H1 (cell line): ENCODE measurements at regions not wholly inside any gene's neighbourhood (a gene's known extent, or its start where the extent isn't known, plus 50 kb on each side); places are given as distances from the start of the nearest gene placed in this dataset.

Experiments used
- CTCF ChIA-PET: fragments of 300-600 bp; sonication (Branson Sonifier 250); formaldehyde crosslinking; loops from one replicate; lab custom pipeline; 2021; ENCODE audit not compliant: partially characterized antibody; lab: Charles Lee
- POLR2A ChIA-PET: fragments of 300-600 bp; sonication (Branson Sonifier 250); formaldehyde crosslinking; loops from one replicate; lab custom pipeline; 2021; ENCODE audit warnings: inconsistent platforms; ENCODE audit not compliant: partially characterized antibody; lab: Charles Lee
- DNase-seq, 2 experiments: peaks; one replicate each; pipeline versions ENCODE4 v3.0.0 to v3.0.0-alpha.2; 2010 to 2022; ENCODE audit warnings: low spot score in 2 of 2, low read depth in 1 of 2, mixed read lengths in 1 of 2
- FAIRE-seq: peaks from 2 replicates; lab custom pipeline; 2011; peaks lifted over from hg19 to GRCh38; lab: Jason Lieb, UNC
- H2AFZ ChIP-seq: 2 replicates; pipeline ENCODE4 v1.8.1; 2012; ENCODE audit warnings: low read length, inconsistent platforms
- H2AK5ac ChIP-seq: 2 replicates; pipeline ENCODE4 v1.6.1; 2013; ENCODE audit warnings: low read depth, low read length
- H2BK120ac ChIP-seq: replicated peaks from 2 replicates; pipeline ENCODE3; 2013; ENCODE audit warnings: low read depth, low read length, inconsistent platforms
- H2BK12ac ChIP-seq: 2 replicates; pipeline ENCODE4 v1.6.1; 2013; ENCODE audit warnings: low read depth, low read length
- H2BK15ac ChIP-seq: 2 replicates; pipeline ENCODE4 v1.6.1; 2013; ENCODE audit warnings: low read length
- H2BK20ac ChIP-seq: 2 replicates; pipeline ENCODE4 v1.6.1; 2013; ENCODE audit warnings: low read length
- H2BK5ac ChIP-seq: 2 replicates; pipeline ENCODE4 v1.6.1; 2013; ENCODE audit warnings: low read depth, low read length
- H3K14ac ChIP-seq: 2 replicates; pipeline ENCODE4 v1.6.1; 2013; ENCODE audit warnings: inconsistent platforms; ENCODE audit not compliant: insufficient read length
- H3K18ac ChIP-seq: 2 replicates; pipeline ENCODE4 v1.6.1; 2013; ENCODE audit warnings: low read length; ENCODE audit errors: extremely low read depth
- H3K23ac ChIP-seq: 2 replicates; pipeline ENCODE4 v1.6.1; 2013; ENCODE audit warnings: inconsistent platforms; ENCODE audit not compliant: insufficient read length
- H3K23me2 ChIP-seq: 2 replicates; pipeline ENCODE4 v1.6.1; 2013; ENCODE audit warnings: low read depth, low read length
- H3K27ac ChIP-seq: 2 replicates; pipeline ENCODE4 v1.6.1; 2011; ENCODE audit warnings: low read depth, low read length, inconsistent platforms
- H3K27me3 ChIP-seq, 4 experiments: replicated peaks in 1 of 4; 1 replicate in 1 of 4; 2 replicates in 3 of 4; pipeline versions ENCODE4 v1.6.1 to v1.8.1; 2011 to 2013; ENCODE audit warnings: low read length in 3 of 4, mild to moderate bottlenecking in 3 of 4, inconsistent platforms in 2 of 4, mixed read lengths in 2 of 4, moderate library complexity in 1 of 4; ENCODE audit not compliant: control insufficient read depth in 3 of 4, insufficient read depth in 3 of 4; ENCODE audit errors: extremely low read depth in 1 of 4
- H3K36me3 ChIP-seq, 4 experiments: 2 replicates each; pipeline versions ENCODE4 v1.6.1 to v1.8.1; 2011 to 2013; ENCODE audit warnings: mild to moderate bottlenecking in 4 of 4, low read length in 3 of 4, moderate library complexity in 2 of 4, control low read depth in 1 of 4, inconsistent platforms in 1 of 4; ENCODE audit not compliant: insufficient read depth in 4 of 4, control insufficient read depth in 2 of 4
- H3K4ac ChIP-seq: replicated peaks from 2 replicates; pipeline ENCODE3; 2013; ENCODE audit warnings: low read length, low read depth, mixed read lengths, inconsistent platforms; ENCODE audit not compliant: insufficient read length
- H3K4me1 ChIP-seq, 4 experiments: replicated peaks in 1 of 4; 1 replicate in 1 of 4; 2 replicates in 3 of 4; pipeline versions ENCODE4 v1.6.1 to v1.8.1; 2011 to 2013; ENCODE audit warnings: low read length in 3 of 4, inconsistent platforms in 2 of 4, mixed read lengths in 1 of 4; ENCODE audit not compliant: insufficient read depth in 4 of 4, control insufficient read depth in 3 of 4
- H3K4me2 ChIP-seq, 2 experiments: 2 replicates each; pipeline versions ENCODE4 v1.6.1 to v1.8.1; 2011 to 2013; ENCODE audit warnings: low read depth in 2 of 2, low read length in 2 of 2, control low read depth in 1 of 2, inconsistent platforms in 1 of 2, mild to moderate bottlenecking in 1 of 2; ENCODE audit not compliant: insufficient read depth in 1 of 2
- H3K4me3 ChIP-seq, 4 experiments: fragments of 200-600, 300-600 bp in 1 of 4; sonication (generic), shearing (Covaris generic), sonication (Bioruptor Twin) in 1 of 4; 2 replicates each; pipeline versions ENCODE4 v1.5.1 to v1.8.1; 2011 to 2016; ENCODE audit warnings: low read length in 4 of 4, low read depth in 3 of 4, control low read depth in 2 of 4, inconsistent platforms in 2 of 4, mild to moderate bottlenecking in 2 of 4, mixed read lengths in 1 of 4, moderate library complexity in 1 of 4; ENCODE audit not compliant: insufficient read depth in 2 of 4; ENCODE audit errors: extremely low read depth in 1 of 4
- H3K56ac ChIP-seq: replicated peaks from 2 replicates; pipeline ENCODE3; 2013; ENCODE audit warnings: low read depth, mild to moderate bottlenecking, mixed read lengths, low read length, inconsistent platforms; ENCODE audit not compliant: insufficient read length
- H3K79me1 ChIP-seq: 2 replicates; pipeline ENCODE4 v1.6.1; 2013; ENCODE audit warnings: low read depth, low read length, control low read depth
- H3K79me2 ChIP-seq, 2 experiments: 2 replicates each; pipeline versions ENCODE4 v1.6.1 to v1.8.1; 2012 to 2013; ENCODE audit warnings: low read length in 2 of 2, mild to moderate bottlenecking in 2 of 2, inconsistent platforms in 1 of 2; ENCODE audit not compliant: insufficient read depth in 2 of 2, control insufficient read depth in 1 of 2
- H3K9ac ChIP-seq, 4 experiments: replicated peaks in 1 of 4; 1 replicate in 1 of 4; 2 replicates in 3 of 4; pipeline versions ENCODE4 v1.6.1 to v1.8.1; 2011 to 2013; ENCODE audit warnings: low read depth in 3 of 4, low read length in 3 of 4, control low read depth in 2 of 4, mild to moderate bottlenecking in 2 of 4, moderate library complexity in 2 of 4, inconsistent platforms in 1 of 4; ENCODE audit errors: extremely low read depth in 1 of 4
- H3K9me3 ChIP-seq, 2 experiments: 2 replicates each; pipeline versions ENCODE4 v1.6.1 to v1.8.1; 2012 to 2013; ENCODE audit warnings: mild to moderate bottlenecking in 2 of 2, moderate library complexity in 2 of 2, control low read depth in 1 of 2, inconsistent platforms in 1 of 2, low read depth in 1 of 2, low read length in 1 of 2, mixed read lengths in 1 of 2; ENCODE audit not compliant: insufficient read depth in 2 of 2
- H4K20me1 ChIP-seq, 2 experiments: replicated peaks in 1 of 2; 2 replicates each; pipeline versions ENCODE3 to v1.8.1; 2011 to 2013; ENCODE audit warnings: inconsistent platforms in 2 of 2, low read length in 2 of 2, mild to moderate bottlenecking in 1 of 2; ENCODE audit not compliant: insufficient read depth in 2 of 2, control insufficient read depth in 1 of 2
- H4K5ac ChIP-seq: 2 replicates; pipeline ENCODE4 v1.6.1; 2013; ENCODE audit warnings: low read length, low read depth, mixed read lengths, inconsistent platforms; ENCODE audit not compliant: insufficient read length
- H4K8ac ChIP-seq: 2 replicates; pipeline ENCODE4 v1.8.0; 2013; ENCODE audit warnings: mild to moderate bottlenecking, moderate library complexity, low read length, inconsistent platforms; ENCODE audit not compliant: insufficient read depth; ENCODE audit errors: extremely low read depth
- H4K91ac ChIP-seq: replicated peaks from 2 replicates; pipeline ENCODE3; 2013; ENCODE audit warnings: low read length, mixed read lengths, inconsistent platforms; ENCODE audit not compliant: insufficient read length
- CEBPB ChIP-seq: IDR thresholded peaks from 2 replicates; pipeline ENCODE4 v1.6.1; 2012; ENCODE audit warnings: low read depth, low read length
- KDM4A ChIP-seq: IDR thresholded peaks from one replicate; pipeline ENCODE4 v1.7.1; 2012; ENCODE audit warnings: low read depth, mild to moderate bottlenecking, moderate library complexity, low read length, inconsistent platforms; ENCODE audit not compliant: severe bottlenecking
- RAD21 ChIP-seq, 2 experiments: IDR thresholded peaks in 1 of 2; conservative IDR thresholded peaks in 1 of 2; 2 replicates each; pipeline ENCODE4 v1.6.1; 2011; ENCODE audit warnings: low read depth in 2 of 2, low read length in 2 of 2, improper control_type of control experiment in 1 of 2, inconsistent platforms in 1 of 2, mild to moderate bottlenecking in 1 of 2, moderate library complexity in 1 of 2
- TAF1 ChIP-seq: IDR thresholded peaks from 2 replicates; pipeline ENCODE4 v1.6.1; 2011; ENCODE audit warnings: mild to moderate bottlenecking, low read depth, low read length
- YY1 ChIP-seq: IDR thresholded peaks from 2 replicates; pipeline ENCODE4 v1.6.1; 2011; ENCODE audit warnings: low read depth, mild to moderate bottlenecking, low read length
- WGBS, 2 experiments: shearing (Covaris generic) in 1 of 2; methylation state at CpG; one replicate each; pipeline versions ENCODE4 v1.1.6 to v1.1.7; 2013 to 2015; ENCODE audit warnings: low lambda C conversion rate in 2 of 2, mixed read lengths in 2 of 2, inconsistent platforms in 1 of 2, low coverage in 1 of 2, missing lambda C conversion rate in 1 of 2; ENCODE audit not compliant: insufficient replicate concordance in 2 of 2, insufficient coverage in 1 of 2, insufficient read length in 1 of 2; ENCODE audit errors: extremely low coverage in 1 of 2, missing lambda C conversion rate in 1 of 2; 5-methylcytosine and 5-hydroxymethylcytosine counted together

- Histone ChIP-seq H3K36me3 (0 out of 8 replicates have a peak, but pooled peaks cover 0 to 4% (median 0%) of the 10 kb centered on the region in 4 experiments), H4K91ac (no peak overlapping the region), H3K14ac (no peak overlapping the region), H3K9me3 (peaks cover 7 to 9% of the 10 kb centered on the region in 2 experiments; a peak in 3 of 4 replicates), H3K23ac (no peak overlapping the region), H4K20me1 (no peaks in the 10 kb centered on the region), H3K27ac (no peak overlapping the region), H3K4me1 (peaks cover 0 to 4% (median 3%) of the 10 kb centered on the region in 4 experiments; a peak in 3 of 7 replicates), H3K4ac (no peak overlapping the region), H4K5ac (no peak overlapping the region), H2BK120ac (no peak overlapping the region), H2BK15ac (no peak overlapping the region), H3K79me2 (no peaks in the 10 kb centered on the region), H3K56ac (no peak overlapping the region), H3K9ac (no peak overlapping the region), H2AK5ac (no peak overlapping the region), H2BK5ac (no peak overlapping the region), H3K4me2 (no peak overlapping the region), H4K8ac (no peak overlapping the region), H3K18ac (no peak overlapping the region), H2AFZ (no peak overlapping the region), H3K23me2 (no peaks in the 10 kb centered on the region), H3K27me3 (no peaks in the 10 kb centered on the region), H2BK12ac (no peak overlapping the region), H3K79me1 (no peaks in the 10 kb centered on the region), H2BK20ac (no peak overlapping the region), H3K4me3 (no peak overlapping the region)
- peak in 1 of 2 experiments; percentile 51 for DNase-seq
- peak; percentile 99 for FAIRE-seq
- WGBS, 2 experiments: 10% methylated on average over 5 of the region's 5 CpGs; no CpG with 5 or more reads in 1 of the 2 experiments
- POLR2A ChIA-PET: interaction anchor here (1.0 kb wide), 1 partner anchor 72 kb away, joined by 3 read pairs; no protein-coding TSS in a partner anchor
- CTCF ChIA-PET: interaction anchor here (0.6 to 3.8 kb wide), 24 partner anchors 12 to 827 kb away, joined by 3 to 18 read pairs (median 4); no protein-coding TSS in a partner anchor
- peak; percentile 92 for TF ChIP-seq CEBPB
- no peak for TF ChIP-seq TAF1
- no peak for TF ChIP-seq KDM4A
- TF ChIP-seq YY1: no peak
- TF ChIP-seq RAD21 (IDR thresholded peaks at IDR 0.05 in 1 of 2, conservative IDR thresholded peaks at IDR 0.05 in 1 of 2; ENCODE audit: low read depth in 2 of 2, low read length in 2 of 2): peak; percentile 65 to 69
Observed at GRCh38 chr12:19643635-19644034, 204.3 kb downstream of the AEBP2 start.
